HG03521 (cell line): ENCODE measurements at regions not wholly inside any gene's neighbourhood (a gene's known extent, or its start where the extent isn't known, plus 50 kb on each side); places are given as distances from the start of the nearest gene placed in this dataset.
"Not testable (repeated sequence)": the region's sequence is repeated elsewhere in the genome, so short reads cannot be mapped to it uniquely, and the experiment has no call there.

Experiments used
- ATAC-seq: cut with Tn5 transposase; IDR thresholded peaks from one replicate; pipeline ENCODE4 v1.9.1; 2021; ENCODE audit warnings: mild to moderate bottlenecking, moderate library complexity; ENCODE audit not compliant: unreplicated experiment

- no peak for ATAC-seq
Observed at GRCh38 chr7:37598824-37599223, 84.7 kb upstream of the GPR141 start.

- ATAC-seq: no peak
Observed at GRCh38 chr7:37601321-37601720, 82.2 kb upstream of the GPR141 start.

GRCh38 chr7:37604078-37604477, 79.5 kb upstream of the GPR141 start:
- no peak for ATAC-seq

- ATAC-seq: not testable (repeated sequence)
Observed at GRCh38 chr7:37617406-37617805, 66.2 kb upstream of the GPR141 start.

GRCh38 chr7:37633048-37633447, 50.5 kb upstream of the GPR141 start:
- ATAC-seq: no peak
